GM23248 (cell line): ENCODE measurements at regions not wholly inside any gene's neighbourhood (a gene's known extent, or its start where the extent isn't known, plus 50 kb on each side); places are given as distances from the start of the nearest gene placed in this dataset.

ENCODE experiments used
- DNase-seq: peaks from one replicate; pipeline ENCODE4 v3.0.0-alpha.2; 2015
- H2AFZ ChIP-seq: fragments of 200-600 bp; sonication (generic); 2 replicates; pipeline ENCODE4 v1.6.1; 2016; ENCODE audit warnings: antibody characterized with exemption
- H3F3A ChIP-seq: fragments of 200-600 bp; sonication (generic); 2 replicates; pipeline ENCODE4 v1.6.1; 2016; ENCODE audit warnings: mild to moderate bottlenecking, antibody characterized with exemption, mixed run types; ENCODE audit not compliant: insufficient read depth
- H3K27ac ChIP-seq: fragments of 200-600 bp; sonication (generic); 2 replicates; pipeline ENCODE4 v1.5.1; 2016; ENCODE audit warnings: mild to moderate bottlenecking
- H3K27me3 ChIP-seq: fragments of 200-600 bp; sonication (generic); replicated peaks from 2 replicates; pipeline ENCODE4 v1.6.1; 2016; ENCODE audit warnings: mild to moderate bottlenecking; ENCODE audit not compliant: insufficient read depth
- H3K36me3 ChIP-seq: fragments of 200-600 bp; sonication (generic); 2 replicates; pipeline ENCODE4 v1.6.1; 2016; ENCODE audit warnings: low read depth, mild to moderate bottlenecking
- H3K4me1 ChIP-seq: fragments of 200-600 bp; sonication (generic); 2 replicates; pipeline ENCODE4 v1.6.1; 2016; ENCODE audit warnings: mild to moderate bottlenecking; ENCODE audit not compliant: insufficient read depth
- H3K4me2 ChIP-seq: fragments of 200-600 bp; sonication (generic); one replicate; pipeline ENCODE4 v1.6.1; 2016; ENCODE audit warnings: mild to moderate bottlenecking; ENCODE audit not compliant: unreplicated experiment
- H3K4me3 ChIP-seq: fragments of 200-600 bp; sonication (generic); 2 replicates; pipeline ENCODE4 v1.5.1; 2016; ENCODE audit warnings: mild to moderate bottlenecking
- H3K79me2 ChIP-seq: fragments of 200-600 bp; sonication (generic); 2 replicates; pipeline ENCODE4 v1.6.1; 2016; ENCODE audit warnings: mild to moderate bottlenecking; ENCODE audit not compliant: insufficient read depth
- H3K9ac ChIP-seq: fragments of 200-600 bp; sonication (generic); 2 replicates; pipeline ENCODE4 v1.6.1; 2016; ENCODE audit warnings: mild to moderate bottlenecking
- H3K9me2 ChIP-seq: fragments of 200-600 bp; sonication (generic); 2 replicates; pipeline ENCODE4 v1.6.1; 2016; ENCODE audit warnings: mixed run types, mild to moderate bottlenecking, moderate library complexity; ENCODE audit not compliant: insufficient read depth
- H3K9me3 ChIP-seq: fragments of 200-600 bp; sonication (generic); one replicate; pipeline ENCODE4 v1.6.1; 2017; ENCODE audit warnings: low read depth
- H4K20me1 ChIP-seq: fragments of 200-600 bp; sonication (generic); 2 replicates; pipeline ENCODE4 v1.6.0; 2016; ENCODE audit not compliant: insufficient read depth
- EZH2 ChIP-seq: fragments of 200-600 bp; sonication (generic); IDR thresholded peaks from 2 replicates; pipeline ENCODE4 v1.6.1; 2018; ENCODE audit warnings: antibody characterized with exemption, mild to moderate bottlenecking; ENCODE audit not compliant: insufficient read depth, poor library complexity, severe bottlenecking
- EZH2phosphoT487 ChIP-seq: fragments of 200-600 bp; sonication (generic); IDR thresholded peaks from 2 replicates; pipeline ENCODE4 v1.6.1; 2018; ENCODE audit warnings: antibody characterized with exemption, moderate library complexity, mild to moderate bottlenecking, low read depth; ENCODE audit not compliant: insufficient read depth
- WGBS, 2 experiments: methylation state at CpG; one replicate each; pipeline ENCODE4 v1.1.6; 2015 to 2017; ENCODE audit warnings: low lambda C conversion rate in 2 of 2, low coverage in 1 of 2; ENCODE audit errors: missing lambda C conversion rate in 2 of 2; 5-methylcytosine and 5-hydroxymethylcytosine counted together
- in situ Hi-C: fragments of 300-500 bp; cut with MboI; formaldehyde crosslinking; loops from 2 replicates; pipeline ENCODE4 v1.15.0; 2020

- Histone ChIP-seq H4K20me1 (no peaks in the 10 kb centered on the region), H3K79me2 (no peaks in the 10 kb centered on the region), H3K4me3 (no peak overlapping the region), H3K27ac (no peak overlapping the region), H3K36me3 (no peaks in the 10 kb centered on the region), H3K27me3 (peaks cover 3% of the 10 kb centered on the region; the same call in 1 of the 2 replicates), H3K4me1 (no peaks in the 10 kb centered on the region), H3F3A (no peaks in the 10 kb centered on the region), H3K9me3 (no peaks in the 10 kb centered on the region), H2AFZ (no peak overlapping the region), H3K9ac (no peak overlapping the region), H3K9me2 (no peaks in the 10 kb centered on the region), H3K4me2 (no peak overlapping the region)
- no peak for TF ChIP-seq EZH2
- no peak for TF ChIP-seq EZH2phosphoT487
- 69 to 76% methylated on average over 4 of the region's 4 CpGs for WGBS, 2 experiments
- in situ Hi-C loops: loop anchor here (25.0 kb wide), 4 partner anchors 229 to 1896 kb away; no protein-coding TSS in a partner anchor
- DNase-seq: no peak
Measured at GRCh38 chr17:14933676-14934075, 331.4 kb downstream of the PMP22 start.

GRCh38 chr17:14926526-14927122 is 338.5 kb downstream of the PMP22 start:
- H4K20me1 ChIP-seq: no peaks in the 10 kb centered on the region
- in situ Hi-C loops: loop anchor here (10.0 to 25.0 kb wide), 5 partner anchors 236 to 1889 kb away; no protein-coding TSS in a partner anchor
- no peaks in the 10 kb centered on the region for H3K4me1 ChIP-seq
- WGBS, 2 experiments: 13 to 16% methylated on average over 7 of the region's 7 CpGs
- no peaks in the 10 kb centered on the region; the same call in 1 of the 2 replicates for H3F3A ChIP-seq
- no peaks in the 10 kb centered on the region for H3K9me3 ChIP-seq
- H2AFZ ChIP-seq: no peak overlapping the region
- no peak overlapping the region for H3K4me3 ChIP-seq
- no peak overlapping the region for H3K4me2 ChIP-seq
- no peak overlapping the region for H3K27ac ChIP-seq
- peak; percentile 85 for DNase-seq
- H3K9me2 ChIP-seq: no peaks in the 10 kb centered on the region
- no peaks in the 10 kb centered on the region for H3K79me2 ChIP-seq
- H3K9ac ChIP-seq: no peak overlapping the region
- H3K36me3 ChIP-seq: no peaks in the 10 kb centered on the region
- TF ChIP-seq EZH2 (no peak), EZH2phosphoT487 (no peak)
- H3K27me3 ChIP-seq: no peaks in the 10 kb centered on the region

- no peak overlapping the region for H3K4me3 ChIP-seq
- no peak overlapping the region for H3K9ac ChIP-seq
- no peaks in the 10 kb centered on the region for H3K36me3 ChIP-seq
- no peaks in the 10 kb centered on the region for H3K9me3 ChIP-seq
- no peaks in the 10 kb centered on the region; the same call in 1 of the 2 replicates for H3F3A ChIP-seq
- TF ChIP-seq EZH2: no peak
- TF ChIP-seq EZH2phosphoT487: no peak
- no peaks in the 10 kb centered on the region for H3K9me2 ChIP-seq
- H3K79me2 ChIP-seq: no peaks in the 10 kb centered on the region
- no peak overlapping the region for H2AFZ ChIP-seq
- in situ Hi-C loops: loop anchor here (10.0 to 25.0 kb wide), 5 partner anchors 236 to 1889 kb away; no protein-coding TSS in a partner anchor
- DNase-seq: no peak
- no peak overlapping the region for H3K27ac ChIP-seq
- no peak overlapping the region for H3K4me2 ChIP-seq
- H3K27me3 ChIP-seq: no peaks in the 10 kb centered on the region
- H4K20me1 ChIP-seq: no peaks in the 10 kb centered on the region
- H3K4me1 ChIP-seq: no peaks in the 10 kb centered on the region
- 58 to 65% methylated on average over 8 of the region's 8 CpGs for WGBS, 2 experiments
Measured at GRCh38 chr17:14926073-14926472, 339.1 kb downstream of the PMP22 start.

DNA sequence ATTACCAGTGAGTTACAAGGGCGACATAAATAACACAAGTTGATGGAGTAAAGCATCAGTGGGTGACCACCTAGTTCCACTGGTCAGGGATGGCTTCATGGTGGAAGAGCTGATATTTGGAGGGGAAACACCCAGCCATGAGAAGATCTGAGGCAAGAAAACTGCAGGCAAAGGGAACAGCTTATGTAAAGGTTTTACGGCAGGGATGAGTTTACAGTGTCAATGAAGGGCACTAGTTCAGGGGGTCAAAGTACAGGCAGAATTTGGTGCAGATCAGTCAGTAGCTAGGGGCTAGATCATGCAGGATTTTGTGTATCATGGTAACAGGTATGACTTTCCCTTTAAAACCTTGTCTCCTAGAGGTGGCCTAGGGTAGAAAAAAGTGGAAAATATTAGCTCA is 339.6 kb downstream of the PMP22 start:
- Histone ChIP-seq H3K4me1 (no peaks in the 10 kb centered on the region), H3K79me2 (no peaks in the 10 kb centered on the region), H2AFZ (no peak overlapping the region), H3K9ac (no peak overlapping the region), H3K9me2 (no peaks in the 10 kb centered on the region), H3K27me3 (no peaks in the 10 kb centered on the region), H3K4me3 (no peak overlapping the region), H4K20me1 (no peaks in the 10 kb centered on the region), H3K4me2 (no peak overlapping the region), H3K36me3 (no peaks in the 10 kb centered on the region), H3K27ac (no peak overlapping the region), H3F3A (no peaks in the 10 kb centered on the region; the same call in 1 of the 2 replicates), H3K9me3 (no peaks in the 10 kb centered on the region)
- in situ Hi-C loops: loop anchor here (10.0 to 25.0 kb wide), 5 partner anchors 237 to 1888 kb away; no protein-coding TSS in a partner anchor
- TF ChIP-seq EZH2 (no peak), EZH2phosphoT487 (no peak)
- 90 to 95% methylated on average over 2 of the region's 2 CpGs for WGBS, 2 experiments
- DNase-seq: no peak

GRCh38 chr17:14923981-14924380 is 341.1 kb downstream of the PMP22 start:
- WGBS, 2 experiments: 75 to 80% methylated on average over 3 of the region's 3 CpGs
- Histone ChIP-seq H2AFZ (no peak overlapping the region), H3K36me3 (no peaks in the 10 kb centered on the region), H4K20me1 (no peaks in the 10 kb centered on the region), H3K4me2 (no peak overlapping the region), H3K4me3 (no peak overlapping the region), H3F3A (no peaks in the 10 kb centered on the region; the same call in 1 of the 2 replicates), H3K27me3 (no peaks in the 10 kb centered on the region), H3K9ac (no peak overlapping the region), H3K4me1 (no peaks in the 10 kb centered on the region), H3K79me2 (no peaks in the 10 kb centered on the region), H3K9me3 (no peaks in the 10 kb centered on the region), H3K27ac (no peak overlapping the region), H3K9me2 (no peaks in the 10 kb centered on the region)
- no peak for TF ChIP-seq EZH2
- no peak for TF ChIP-seq EZH2phosphoT487
- DNase-seq: peak; percentile 41
- in situ Hi-C loops: loop anchor here (10.0 kb wide), 1 partner anchor 599 kb away; no protein-coding TSS in a partner anchor
